GM18907 (cell line): ENCODE measurements at regions not wholly inside any gene's neighbourhood (a gene's known extent, or its start where the extent isn't known, plus 50 kb on each side); places are given as distances from the start of the nearest gene placed in this dataset.

ENCODE experiments used
- ATAC-seq: cut with Tn5 transposase; IDR thresholded peaks from one replicate; pipeline ENCODE4 v1.9.1; 2021; ENCODE audit warnings: mild to moderate bottlenecking, moderate library complexity; ENCODE audit not compliant: unreplicated experiment

- no peak for ATAC-seq
Measured at GRCh38 chr2:217107480-217107879, 247.6 kb upstream of the TNP1 start.

GRCh38 chr2:217106650-217107014 lies 246.8 kb upstream of the TNP1 start:
- ATAC-seq = no peak

- ATAC-seq = no peak
Measured at GRCh38 chr2:217105733-217106649, 246.1 kb upstream of the TNP1 start.

- no peak for ATAC-seq
Measured at GRCh38 chr2:217103752-217104545, 244.1 kb upstream of the TNP1 start.

GRCh38 chr2:217102956-217103355 lies 243.1 kb upstream of the TNP1 start:
- ATAC-seq = no peak

- peak; percentile 60 for ATAC-seq
Measured at GRCh38 chr2:217101972-217102371, 242.1 kb upstream of the TNP1 start.

GRCh38 chr2:217099561-217099960 lies 239.7 kb upstream of the TNP1 start:
- no peak for ATAC-seq

GRCh38 chr2:217098435-217098834 lies 238.6 kb upstream of the TNP1 start:
- no peak for ATAC-seq

GRCh38 chr2:217097346-217097745 lies 237.5 kb upstream of the TNP1 start:
- no peak for ATAC-seq

GRCh38 chr2:217096474-217097225 lies 236.8 kb upstream of the TNP1 start:
- no peak for ATAC-seq

GRCh38 chr2:217095511-217096205 lies 235.8 kb upstream of the TNP1 start:
- no peak for ATAC-seq

- no peak for ATAC-seq
Measured at GRCh38 chr2:217092710-217093379, 233.0 kb upstream of the TNP1 start.

GRCh38 chr2:217091531-217091930 lies 231.7 kb upstream of the TNP1 start:
- no peak for ATAC-seq

- ATAC-seq = no peak
Measured at GRCh38 chr2:217090884-217091283, 231.0 kb upstream of the TNP1 start.

- peak; percentile 83 for ATAC-seq
Measured at GRCh38 chr2:217090024-217090473, 230.2 kb upstream of the TNP1 start.

- ATAC-seq = no peak
Measured at GRCh38 chr2:217086718-217087117, 226.9 kb upstream of the TNP1 start.

GRCh38 chr2:217086038-217086522 lies 226.2 kb upstream of the TNP1 start:
- ATAC-seq = no peak

GRCh38 chr2:217085543-217085942 lies 225.7 kb upstream of the TNP1 start:
- no peak for ATAC-seq

GRCh38 chr2:217081799-217082198 lies 221.9 kb upstream of the TNP1 start:
- ATAC-seq = no peak

- ATAC-seq = no peak
Measured at GRCh38 chr2:217079165-217079564, 219.3 kb upstream of the TNP1 start.
